ENCODE measurements at regions not wholly inside any gene's neighbourhood (a gene's known extent, or its start where the extent isn't known, plus 50 kb on each side); places are given as distances from the start of the nearest gene placed in this dataset.
"Not testable (repeated sequence)": the region's sequence is repeated elsewhere in the genome, so short reads cannot be mapped to it uniquely, and the experiment has no call there.

DNA sequence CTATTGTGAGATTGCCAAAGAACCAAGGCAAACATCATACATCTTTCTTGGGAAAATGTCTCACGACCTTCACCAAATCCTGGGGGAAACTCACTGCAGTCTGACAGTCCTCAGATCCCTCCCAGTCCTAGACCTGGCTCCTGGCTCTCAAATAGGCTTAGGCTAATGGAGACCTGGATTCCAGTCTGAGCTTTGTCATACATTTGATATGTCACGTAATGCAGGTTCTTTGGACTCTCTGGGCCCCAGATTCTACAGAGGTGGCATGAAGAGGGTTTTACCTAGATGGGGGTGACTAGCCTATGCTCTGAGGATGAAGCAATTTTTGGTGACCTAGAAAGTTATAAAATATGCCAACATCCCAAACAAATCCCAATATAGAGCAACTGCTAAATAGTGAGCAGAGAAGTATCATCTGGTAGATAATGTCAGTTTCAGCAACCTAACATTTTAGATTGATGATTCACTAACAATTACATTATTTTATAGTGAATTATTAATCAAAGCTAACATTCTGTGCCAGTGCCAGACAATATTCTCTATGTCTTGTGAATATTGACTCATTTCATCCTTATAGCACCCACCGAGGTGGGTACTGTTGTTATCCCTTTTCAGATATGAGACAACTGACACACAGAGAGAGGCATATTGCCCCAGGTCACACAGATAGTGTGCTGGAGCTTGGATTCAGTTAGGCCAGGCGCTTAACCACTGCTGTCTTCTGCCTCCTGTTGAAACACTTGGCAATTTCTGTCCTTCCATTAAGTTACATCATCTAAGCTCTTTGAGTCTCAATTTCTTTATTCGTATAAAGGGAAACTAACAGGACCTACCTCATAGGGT lies 195.4 kb upstream of the MAMLD1 start:
- DNase-seq: no peak

DNA sequence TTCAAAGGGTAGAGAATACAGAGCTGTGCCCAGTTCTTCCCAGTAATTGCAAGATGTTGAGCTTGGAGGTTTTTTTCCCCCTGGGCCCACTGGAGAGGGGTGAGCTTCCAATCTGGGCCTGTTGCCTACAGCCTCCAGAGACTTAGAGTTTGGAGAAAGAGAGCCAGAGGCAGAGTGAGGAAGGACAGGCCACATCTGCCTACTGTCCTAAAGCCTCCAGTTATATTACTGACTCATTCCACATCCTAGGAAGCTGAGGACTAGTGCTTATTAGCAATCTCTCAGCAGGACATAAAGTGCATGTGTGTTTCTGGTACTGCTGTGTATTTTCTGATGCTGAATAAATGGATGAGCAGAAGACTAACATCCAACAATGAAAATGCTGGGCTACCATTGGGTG lies 181.0 kb upstream of the MAMLD1 start:
- no peak for DNase-seq

DNA sequence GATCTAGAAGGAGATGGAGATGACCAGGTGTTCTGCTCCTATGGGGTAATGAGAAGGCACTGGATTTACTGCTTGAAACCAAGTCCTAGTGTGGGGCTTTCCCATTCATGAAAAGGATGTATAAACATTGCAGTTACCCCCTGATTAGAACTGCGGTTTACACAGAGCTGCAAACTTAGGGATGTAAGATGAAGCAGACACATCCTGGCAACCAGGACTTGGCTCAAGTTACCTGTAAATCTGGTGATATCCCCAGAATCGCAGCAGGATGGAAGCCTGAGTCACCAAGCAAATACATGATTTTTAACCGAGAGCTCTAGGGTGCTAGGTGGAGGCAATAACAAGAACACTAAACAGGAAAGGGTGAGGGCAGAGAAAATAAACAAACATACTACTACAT lies 178.6 kb upstream of the MAMLD1 start:
- DNase-seq: peak; percentile 28

DNA sequence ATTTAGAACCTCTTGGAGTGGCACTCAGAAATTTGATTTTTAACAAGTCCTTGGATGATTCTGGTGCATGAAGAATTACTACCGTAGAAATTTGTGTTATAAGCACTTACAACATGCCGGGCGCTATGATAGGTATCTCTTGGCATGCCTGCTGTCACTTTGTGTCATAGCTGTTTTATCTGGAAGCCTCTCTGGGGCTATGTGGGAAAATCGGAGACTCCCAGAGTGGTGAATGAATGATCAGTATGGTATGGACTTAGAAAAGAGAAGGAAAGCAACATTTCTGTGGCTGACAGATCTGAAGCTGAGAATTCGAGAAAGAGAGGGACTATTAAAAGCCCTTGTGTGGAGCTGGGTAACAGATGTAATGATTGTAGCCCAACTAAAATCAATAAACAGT lies 177.4 kb upstream of the MAMLD1 start:
- no peak for DNase-seq

DNA sequence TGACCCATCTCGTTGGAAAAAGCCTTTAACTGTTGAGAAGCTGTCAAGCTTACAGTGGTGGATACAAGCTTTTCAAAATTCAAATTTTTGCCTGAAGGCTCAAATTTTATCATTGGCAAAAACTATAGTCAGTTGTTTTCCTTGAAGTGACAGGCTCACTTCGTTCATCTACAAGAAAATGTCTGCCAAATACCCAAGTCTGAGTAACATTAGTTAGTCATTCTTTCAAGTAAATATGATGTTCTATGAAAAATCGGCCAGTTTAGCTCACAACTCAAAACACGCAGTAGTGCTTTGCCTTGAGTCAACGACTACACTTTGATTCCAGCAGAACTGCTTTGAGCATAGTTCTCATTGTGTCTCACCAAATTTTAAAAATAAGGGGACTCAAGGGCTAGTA lies 170.3 kb upstream of the MAMLD1 start:
- DNase-seq: no peak

DNA sequence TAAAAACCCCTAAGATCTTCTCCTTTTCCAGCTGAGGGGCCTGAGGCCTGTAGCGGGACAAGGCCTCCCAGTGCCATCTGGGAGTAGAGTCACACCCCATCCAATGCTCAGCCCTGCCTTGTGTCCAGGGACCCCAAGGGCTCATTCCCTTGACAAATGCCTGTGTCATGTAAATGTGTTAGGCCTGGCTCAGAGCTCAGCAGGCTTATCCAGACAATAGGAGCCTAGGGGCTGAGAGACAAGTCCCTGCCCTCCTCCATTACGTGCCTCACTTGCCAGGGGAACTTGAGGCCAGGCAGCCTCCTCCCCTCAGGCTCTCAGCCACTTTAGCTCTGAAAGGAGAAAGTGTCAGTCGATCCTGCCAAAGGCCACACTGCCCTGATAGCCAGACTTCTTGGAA lies 166.8 kb upstream of the MAMLD1 start:
- no peak for DNase-seq

DNA sequence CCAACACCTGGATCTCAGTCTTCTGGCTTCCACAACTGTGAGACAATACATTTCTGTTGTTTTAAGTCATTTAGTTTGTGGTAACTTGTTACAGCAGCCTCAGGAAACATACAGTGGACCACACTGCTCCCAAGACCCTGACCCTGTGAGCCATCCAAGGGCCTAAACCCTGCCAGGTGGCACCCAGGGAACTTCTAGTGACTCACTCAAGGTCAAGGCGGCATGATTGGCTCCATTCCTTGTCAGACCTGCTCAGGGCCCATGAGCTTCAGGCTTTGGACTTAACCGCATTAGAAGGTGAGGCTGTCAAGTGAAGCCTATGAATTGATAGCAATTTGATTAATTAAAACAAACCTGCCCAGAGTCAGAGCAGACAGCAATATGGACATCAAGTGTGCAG lies 165.7 kb upstream of the MAMLD1 start:
- no peak for DNase-seq

DNA sequence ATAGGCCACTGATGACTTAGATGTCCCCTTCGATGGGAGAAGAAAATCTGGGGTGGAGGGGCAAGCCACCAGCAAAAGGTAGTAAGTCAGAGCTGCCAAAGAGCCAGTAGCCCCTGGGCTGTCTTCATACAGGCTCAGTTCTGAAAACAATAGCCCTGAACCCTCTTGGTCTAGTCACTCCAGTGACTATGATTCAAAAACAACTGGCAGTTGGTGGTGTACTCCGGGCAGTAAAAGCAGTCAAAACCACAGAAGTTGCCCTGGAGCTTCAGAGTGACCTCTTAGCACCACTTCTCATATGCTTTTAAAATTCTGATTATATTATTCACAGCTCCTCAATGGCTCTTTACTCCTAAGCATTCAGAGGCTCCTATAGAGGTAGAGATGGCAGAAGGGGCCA lies 164.3 kb upstream of the MAMLD1 start:
- DNase-seq: no peak

DNA sequence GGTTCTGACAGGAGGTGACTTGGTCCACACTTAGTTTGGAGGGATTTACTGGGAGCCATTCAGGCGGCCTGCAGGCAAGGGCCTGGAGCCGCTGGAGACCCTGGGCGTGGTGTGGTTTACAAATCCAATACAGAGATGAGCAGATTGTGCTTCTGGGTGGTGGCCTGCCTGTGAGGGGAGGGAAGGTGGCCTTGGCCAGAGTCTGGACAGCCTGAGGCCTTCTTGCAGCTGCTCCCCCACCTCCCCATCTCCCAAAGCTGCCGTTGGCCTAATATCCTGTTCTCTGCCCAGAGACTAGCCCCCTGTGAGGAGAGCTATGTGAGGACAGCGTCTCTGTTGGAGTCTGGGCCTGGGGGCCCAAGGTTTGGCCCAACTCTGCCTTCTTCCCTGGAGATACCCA lies 163.9 kb upstream of the MAMLD1 start:
- DNase-seq: no peak

DNA sequence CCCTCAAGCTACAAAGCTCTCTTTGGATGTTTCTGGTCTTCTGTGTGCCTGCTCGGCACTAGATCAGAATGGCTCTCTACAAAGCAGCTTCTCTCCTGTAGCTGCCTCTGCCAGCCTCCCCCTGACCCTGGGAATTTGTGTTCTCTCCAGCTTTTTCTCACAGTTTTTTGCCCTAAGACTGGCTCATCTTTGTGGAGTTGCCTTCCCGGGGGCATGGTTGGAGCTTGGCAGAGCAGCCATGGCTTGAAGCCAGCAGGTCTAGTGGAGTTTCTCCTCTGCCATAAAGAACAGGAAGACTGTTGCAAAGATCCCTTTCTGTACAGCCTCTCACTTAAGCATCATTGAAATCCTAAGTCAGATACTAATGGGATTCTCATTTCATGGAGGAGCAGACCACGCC lies 163.3 kb upstream of the MAMLD1 start:
- no peak for DNase-seq

DNA sequence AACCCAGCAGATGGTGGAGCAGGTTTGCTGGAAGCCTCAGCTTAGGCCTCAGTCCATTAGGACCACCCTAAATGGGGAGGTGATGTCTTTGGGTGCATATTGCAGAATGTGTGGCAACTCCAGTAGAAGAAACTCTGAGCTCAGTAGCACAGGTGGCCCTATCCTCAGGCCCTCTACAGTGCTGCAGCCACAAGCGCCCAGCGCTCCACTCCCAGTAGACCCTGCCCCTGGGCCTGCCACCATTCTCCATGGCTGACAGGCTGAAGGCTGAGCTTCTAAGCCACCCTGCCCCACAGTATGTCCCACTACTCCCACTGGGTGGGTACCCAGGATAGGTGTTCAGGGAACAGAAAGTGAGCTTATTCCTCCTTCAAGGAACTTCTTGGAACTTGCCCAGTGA lies 162.8 kb upstream of the MAMLD1 start:
- no peak for DNase-seq

DNA sequence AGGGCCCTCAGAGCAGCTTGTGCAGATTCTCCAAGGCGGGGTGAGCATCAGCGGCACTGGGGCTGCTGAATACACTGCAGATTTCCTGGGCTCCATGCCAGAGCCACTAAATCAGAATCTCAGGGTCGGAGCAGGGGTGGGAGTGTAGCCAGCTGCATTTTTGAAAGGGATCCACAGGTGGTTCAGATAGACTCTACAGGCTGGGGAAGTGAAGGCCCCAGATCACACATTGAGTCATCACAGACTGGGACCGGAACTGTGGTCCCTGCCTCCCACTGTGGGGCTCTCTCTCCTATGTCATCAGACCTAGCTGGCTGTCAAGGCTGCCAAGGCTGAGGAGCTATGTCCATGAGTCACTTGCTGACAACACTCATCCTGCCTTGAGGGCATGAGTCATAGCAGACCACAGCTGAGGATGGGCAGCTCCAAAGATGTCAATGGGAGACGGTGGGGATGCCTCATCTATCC lies 162.3 kb upstream of the MAMLD1 start:
- DNase-seq: peak; percentile 86

DNA sequence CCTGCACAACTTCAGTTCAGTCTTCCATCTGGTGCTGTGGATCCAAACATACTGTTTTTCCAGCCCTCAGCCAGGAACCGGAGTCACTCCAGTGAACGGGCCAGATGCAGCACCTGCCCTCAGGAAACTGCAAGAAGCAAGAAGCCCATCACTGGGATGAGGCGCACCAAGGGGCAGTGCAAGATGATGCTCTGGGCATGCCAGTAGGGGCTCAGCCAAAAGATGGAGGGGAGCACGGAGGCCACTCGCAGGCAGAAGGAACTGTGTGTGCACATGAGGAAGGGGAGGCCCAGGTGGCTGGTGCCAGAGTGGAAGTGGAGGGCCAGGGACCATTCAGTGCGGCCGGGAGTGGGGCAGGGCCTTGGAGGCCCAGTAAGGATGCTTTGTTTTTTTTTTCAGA lies 161.7 kb upstream of the MAMLD1 start:
- no peak for DNase-seq

DNA sequence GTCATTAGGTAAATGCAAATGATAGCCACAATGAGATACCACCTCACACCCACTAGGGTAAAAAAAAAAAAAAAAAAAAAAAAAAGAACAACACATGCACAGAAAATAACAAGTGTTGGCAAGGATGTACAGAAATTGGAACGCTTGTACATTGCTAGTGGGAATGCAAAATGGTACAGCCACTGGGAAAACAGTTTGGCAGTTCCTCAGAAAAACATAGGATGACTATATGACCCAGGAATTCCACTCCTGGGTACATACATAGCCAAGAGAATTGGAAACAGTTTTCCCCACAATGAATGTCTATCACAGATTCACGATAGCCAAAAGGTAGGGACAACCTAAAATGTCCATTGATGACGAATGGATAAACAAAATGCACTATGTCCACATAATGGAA lies 161.3 kb upstream of the MAMLD1 start:
- no peak for DNase-seq

DNA sequence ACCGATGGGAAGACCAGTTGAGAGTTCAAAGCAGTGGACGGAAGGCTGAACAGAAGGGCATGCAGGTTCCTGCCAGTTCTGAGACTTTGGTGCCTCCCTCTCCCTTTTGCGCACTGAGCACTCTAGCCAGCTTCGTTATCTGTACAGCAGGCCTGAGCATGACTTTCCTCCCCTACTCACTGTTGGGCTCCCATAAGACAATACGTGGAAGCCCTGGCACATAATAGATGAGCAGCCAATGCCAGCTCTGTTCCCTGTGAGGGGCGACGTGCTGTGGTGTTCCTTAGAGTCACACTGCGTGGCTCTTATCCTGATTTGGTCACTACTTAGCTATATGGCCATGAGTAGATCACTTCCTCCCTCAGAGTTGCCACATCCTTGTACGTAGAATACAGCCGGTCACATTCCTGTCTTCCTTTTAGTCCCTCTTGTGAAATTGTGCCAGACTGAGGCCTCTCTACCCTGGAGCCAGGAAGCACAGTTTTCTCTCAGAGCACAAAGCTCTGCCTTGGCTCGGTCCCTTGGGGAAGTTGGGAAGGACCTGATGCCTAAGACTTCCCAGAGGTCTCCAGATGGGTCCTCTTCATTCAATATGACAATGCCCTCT lies 160.4 kb upstream of the MAMLD1 start:
- peak; percentile 47 for DNase-seq

DNA sequence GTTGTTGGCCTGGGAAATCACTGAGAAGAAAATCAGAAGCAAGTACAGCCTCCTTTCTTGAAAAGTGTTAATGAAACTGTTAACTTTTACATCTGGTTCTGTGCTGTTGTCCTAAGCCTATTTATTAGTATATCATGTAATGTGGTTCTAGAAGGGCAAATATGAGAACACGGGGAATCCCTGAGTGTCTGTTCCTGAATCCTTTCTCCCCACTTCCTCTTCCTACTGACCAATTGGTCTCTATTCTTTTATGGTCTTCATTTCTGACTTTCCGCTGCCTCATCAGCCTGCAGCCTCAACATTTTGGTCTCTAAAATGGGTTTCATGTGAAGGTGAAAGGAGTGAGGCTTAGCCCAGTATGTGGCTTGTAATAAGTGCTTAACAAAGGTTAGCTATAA lies 159.9 kb upstream of the MAMLD1 start:
- no peak for DNase-seq

DNA sequence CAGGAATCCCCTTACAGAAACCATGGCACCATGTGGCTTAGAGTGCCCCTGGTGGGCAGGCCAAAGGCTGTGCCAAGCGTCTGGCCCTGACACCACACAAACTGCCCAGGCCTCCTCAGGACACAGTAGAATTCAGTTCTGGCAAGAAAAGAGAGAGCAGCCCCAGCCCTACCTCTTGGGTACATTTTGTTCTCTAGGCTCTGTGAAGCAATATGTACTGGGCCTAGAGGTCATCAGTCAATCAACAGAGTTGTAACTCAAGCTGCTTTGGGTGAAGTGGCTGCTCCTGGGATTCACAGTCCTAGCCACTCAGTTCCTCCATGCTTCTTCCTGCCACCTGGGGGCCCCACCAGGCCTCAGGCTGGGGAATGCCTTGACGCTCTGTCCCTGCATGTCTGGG lies 158.1 kb upstream of the MAMLD1 start:
- no peak for DNase-seq

DNA sequence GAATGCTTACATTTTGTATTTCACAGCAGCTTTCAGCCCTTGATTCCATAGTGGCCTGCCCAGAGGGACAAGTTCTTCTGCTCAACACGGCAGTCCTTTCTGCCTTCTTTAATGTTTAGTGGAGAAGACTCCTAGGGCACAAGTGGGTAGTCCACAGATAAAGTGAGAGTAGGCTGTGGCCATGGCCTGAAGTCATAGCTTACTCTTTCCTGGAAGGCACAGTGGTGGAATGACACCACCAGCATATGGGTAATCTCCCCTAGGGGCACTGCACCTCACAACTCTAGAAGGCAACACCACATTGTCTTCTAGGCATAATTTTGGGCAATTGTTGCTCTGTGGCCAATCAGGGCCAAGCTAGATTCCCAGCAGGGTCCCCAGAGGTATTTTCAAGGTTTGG lies 155.4 kb upstream of the MAMLD1 start:
- DNase-seq: no peak

DNA sequence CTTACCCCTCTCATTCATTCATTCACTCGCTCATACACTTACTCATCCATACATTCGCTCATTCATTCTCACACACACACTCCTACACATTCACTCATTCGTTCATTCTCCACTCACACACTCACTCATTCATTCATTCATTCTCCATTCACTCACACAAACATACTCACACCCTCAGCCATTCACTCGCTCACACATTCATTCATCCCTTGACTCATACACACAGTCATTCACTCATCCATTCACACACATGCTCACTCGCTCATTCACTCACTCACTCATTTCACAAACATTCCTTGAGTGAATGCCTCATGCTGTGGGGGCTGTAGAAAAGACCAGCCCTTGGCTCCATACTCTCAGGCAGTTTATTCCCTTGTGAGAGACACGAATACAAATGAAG lies 151.1 kb upstream of the MAMLD1 start:
- no peak for DNase-seq

DNA sequence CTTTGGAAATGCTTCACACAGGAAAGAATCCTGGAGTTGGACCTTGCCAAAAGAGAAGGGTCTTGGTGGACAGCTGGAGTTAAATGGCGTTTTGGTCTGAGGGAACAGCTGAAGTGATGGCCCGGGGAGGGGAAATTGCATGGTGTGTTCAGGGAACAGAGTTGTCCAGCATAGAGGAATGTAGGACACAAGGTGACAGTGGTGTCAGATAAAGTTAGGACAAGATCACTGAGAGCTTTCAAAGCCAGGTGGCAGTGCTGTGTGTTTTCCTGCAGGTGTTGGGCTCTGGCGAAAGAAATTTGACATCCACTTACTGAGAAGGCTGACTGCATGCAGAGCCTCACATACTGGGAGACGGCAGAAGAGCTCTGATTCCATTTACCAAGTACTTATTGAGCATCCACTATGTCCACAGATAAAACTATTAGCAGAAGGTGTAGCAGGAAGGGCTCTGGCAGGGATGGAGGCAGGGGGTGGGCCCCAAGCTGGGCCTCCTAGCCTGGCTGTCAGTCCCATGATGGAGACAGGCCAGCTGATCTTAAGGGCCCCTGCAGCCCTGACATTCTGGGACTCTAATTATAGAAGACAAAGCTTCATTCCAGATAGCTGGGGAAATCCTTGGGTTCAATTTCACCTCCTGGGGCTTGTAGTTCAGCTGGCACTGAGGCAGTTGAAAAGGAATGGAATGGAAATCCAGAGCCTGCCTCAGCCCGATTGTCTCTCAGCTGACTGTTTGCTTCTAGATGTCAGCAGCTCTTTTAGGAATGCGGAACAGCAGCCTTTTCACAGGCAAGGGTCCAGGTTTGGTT lies 150.2 kb upstream of the MAMLD1 start:
- DNase-seq: no peak

DNA sequence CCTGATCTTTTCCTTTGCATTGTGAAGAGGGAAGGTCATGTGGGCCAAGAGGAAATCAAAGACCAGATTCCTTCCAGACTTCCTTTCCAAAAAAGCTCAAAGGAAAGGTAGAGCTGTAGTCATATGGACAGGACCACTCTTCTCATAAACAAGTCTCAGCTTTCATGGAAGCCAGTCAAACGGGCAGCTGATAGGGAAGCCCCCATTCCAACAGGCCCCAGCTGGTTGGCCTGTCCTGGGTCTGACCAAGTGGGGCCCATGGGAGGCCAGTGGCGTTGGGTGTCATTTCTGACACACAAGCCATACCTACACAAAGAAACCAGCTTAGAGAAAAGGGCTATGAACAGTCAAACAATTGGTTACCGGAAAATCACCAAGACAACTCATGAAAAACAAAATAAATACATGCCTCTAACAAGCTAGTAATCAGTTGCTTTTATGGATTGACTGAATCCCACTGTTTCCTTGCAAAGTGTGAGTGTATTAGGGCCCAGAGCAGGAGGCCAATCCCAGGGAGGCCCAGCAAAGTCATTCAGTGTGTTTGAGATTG lies 149.6 kb upstream of the MAMLD1 start:
- peak; percentile 82 for DNase-seq

DNA sequence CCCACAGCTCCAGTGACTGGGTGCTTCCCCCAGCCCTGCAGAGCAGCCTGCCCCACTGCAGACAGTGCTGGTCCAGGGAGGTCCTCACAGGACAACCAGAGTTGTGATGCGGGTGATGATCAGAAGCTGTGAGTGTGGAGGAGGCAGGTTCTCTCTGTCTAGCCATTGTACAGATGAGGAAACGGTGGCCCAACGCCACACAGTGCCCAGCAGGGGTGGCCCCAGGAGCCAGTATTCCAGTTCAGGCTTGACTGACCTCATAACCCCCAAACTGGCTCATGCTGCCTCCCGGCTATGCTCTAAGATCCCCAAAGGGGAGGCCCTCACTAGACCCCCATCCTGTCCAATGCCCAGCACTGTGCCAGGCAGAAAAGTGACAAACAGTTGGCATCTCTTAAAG lies 147.1 kb upstream of the MAMLD1 start:
- DNase-seq: not testable (repeated sequence)

DNA sequence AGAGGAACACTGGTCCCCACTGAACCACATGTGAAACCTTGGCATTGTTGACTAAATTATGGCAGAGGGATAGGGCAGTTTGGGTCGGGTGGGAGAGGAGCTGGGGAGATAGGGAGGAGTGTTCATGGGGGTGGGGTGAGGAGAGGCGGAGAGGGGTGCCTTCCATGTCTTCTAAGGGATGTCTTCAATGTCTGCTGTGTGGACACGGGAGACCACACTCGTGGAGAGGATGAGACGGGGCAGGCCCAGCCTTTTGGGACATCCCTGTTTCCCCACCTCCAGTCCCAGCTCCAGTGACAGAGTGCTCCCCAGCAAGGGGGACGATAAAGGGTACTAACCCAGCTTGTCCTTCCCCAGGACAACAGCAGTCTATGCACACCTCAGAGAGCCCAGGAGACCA lies 146.4 kb upstream of the MAMLD1 start:
- DNase-seq: no peak
